ENCODE measurements at regions not wholly inside any gene's neighbourhood (a gene's known extent, or its start where the extent isn't known, plus 50 kb on each side); places are given as distances from the start of the nearest gene placed in this dataset.

- no peak overlapping the region for H2AFZ ChIP-seq (ENCODE audit: low read depth, low read length)
Observed at GRCh38 chr5:171524466-171524865, 105.0 kb downstream of the FGF18 start.

GRCh38 chr5:171525085-171525484 lies 105.6 kb downstream of the FGF18 start:
- H3F3A ChIP-seq (ENCODE audit: insufficient read depth, low read length, poor library complexity, severe bottlenecking): no peaks in the 10 kb centered on the region

More at GRCh38 chr5:171524466-171524865, 105.0 kb downstream of the FGF18 start:
- Histone ChIP-seq H3K27ac (ENCODE audit: low read length) (no peak overlapping the region), H3K4me3 (ENCODE audit: low read length) (no peak overlapping the region), H3K9me3 (ENCODE audit: low read length) (no peaks in the 10 kb centered on the region), H3F3A (ENCODE audit: insufficient read depth, low read length, poor library complexity, severe bottlenecking) (no peaks in the 10 kb centered on the region), H3K9me2 (ENCODE audit: insufficient read depth, low read length) (no peaks in the 10 kb centered on the region), H3K36me3 (ENCODE audit: insufficient read depth, low read length) (no peaks in the 10 kb centered on the region), H3K27me3 (ENCODE audit: insufficient read depth, low read depth, low read length) (no peaks in the 10 kb centered on the region), H4K20me1 (ENCODE audit: insufficient read depth) (no peaks in the 10 kb centered on the region), H3K79me2 (replicated peaks; ENCODE audit: insufficient read depth, low read length) (no peaks in the 10 kb centered on the region), H3K9ac (ENCODE audit: low read length) (no peak overlapping the region), H3K4me2 (ENCODE audit: low read length) (no peak overlapping the region)
- TF ChIP-seq MXI1 (conservative IDR thresholded peaks at IDR 0.05; ENCODE audit: poor library complexity, severe bottlenecking): no peak
- TF ChIP-seq EP300 (conservative IDR thresholded peaks at IDR 0.05; ENCODE audit: poor library complexity, severe bottlenecking): no peak
- TF ChIP-seq, protein P1, sequence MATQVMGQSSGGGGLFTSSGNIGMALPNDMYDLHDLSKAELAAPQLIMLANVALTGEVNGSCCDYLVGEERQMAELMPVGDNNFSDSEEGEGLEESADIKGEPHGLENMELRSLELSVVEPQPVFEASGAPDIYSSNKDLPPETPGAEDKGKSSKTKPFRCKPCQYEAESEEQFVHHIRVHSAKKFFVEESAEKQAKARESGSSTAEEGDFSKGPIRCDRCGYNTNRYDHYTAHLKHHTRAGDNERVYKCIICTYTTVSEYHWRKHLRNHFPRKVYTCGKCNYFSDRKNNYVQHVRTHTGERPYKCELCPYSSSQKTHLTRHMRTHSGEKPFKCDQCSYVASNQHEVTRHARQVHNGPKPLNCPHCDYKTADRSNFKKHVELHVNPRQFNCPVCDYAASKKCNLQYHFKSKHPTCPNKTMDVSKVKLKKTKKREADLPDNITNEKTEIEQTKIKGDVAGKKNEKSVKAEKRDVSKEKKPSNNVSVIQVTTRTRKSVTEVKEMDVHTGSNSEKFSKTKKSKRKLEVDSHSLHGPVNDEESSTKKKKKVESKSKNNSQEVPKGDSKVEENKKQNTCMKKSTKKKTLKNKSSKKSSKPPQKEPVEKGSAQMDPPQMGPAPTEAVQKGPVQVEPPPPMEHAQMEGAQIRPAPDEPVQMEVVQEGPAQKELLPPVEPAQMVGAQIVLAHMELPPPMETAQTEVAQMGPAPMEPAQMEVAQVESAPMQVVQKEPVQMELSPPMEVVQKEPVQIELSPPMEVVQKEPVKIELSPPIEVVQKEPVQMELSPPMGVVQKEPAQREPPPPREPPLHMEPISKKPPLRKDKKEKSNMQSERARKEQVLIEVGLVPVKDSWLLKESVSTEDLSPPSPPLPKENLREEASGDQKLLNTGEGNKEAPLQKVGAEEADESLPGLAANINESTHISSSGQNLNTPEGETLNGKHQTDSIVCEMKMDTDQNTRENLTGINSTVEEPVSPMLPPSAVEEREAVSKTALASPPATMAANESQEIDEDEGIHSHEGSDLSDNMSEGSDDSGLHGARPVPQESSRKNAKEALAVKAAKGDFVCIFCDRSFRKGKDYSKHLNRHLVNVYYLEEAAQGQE (IDR thresholded peaks at IDR 0.05; ENCODE audit: borderline replicate concordance): no peak
- no peak for TF ChIP-seq EZH2 (IDR thresholded peaks at IDR 0.05; ENCODE audit: borderline replicate concordance, insufficient read depth, low read length, poor library complexity, severe bottlenecking)
- TF ChIP-seq RAD21 (conservative IDR thresholded peaks at IDR 0.05): no peak
- TF ChIP-seq, protein P2, sequence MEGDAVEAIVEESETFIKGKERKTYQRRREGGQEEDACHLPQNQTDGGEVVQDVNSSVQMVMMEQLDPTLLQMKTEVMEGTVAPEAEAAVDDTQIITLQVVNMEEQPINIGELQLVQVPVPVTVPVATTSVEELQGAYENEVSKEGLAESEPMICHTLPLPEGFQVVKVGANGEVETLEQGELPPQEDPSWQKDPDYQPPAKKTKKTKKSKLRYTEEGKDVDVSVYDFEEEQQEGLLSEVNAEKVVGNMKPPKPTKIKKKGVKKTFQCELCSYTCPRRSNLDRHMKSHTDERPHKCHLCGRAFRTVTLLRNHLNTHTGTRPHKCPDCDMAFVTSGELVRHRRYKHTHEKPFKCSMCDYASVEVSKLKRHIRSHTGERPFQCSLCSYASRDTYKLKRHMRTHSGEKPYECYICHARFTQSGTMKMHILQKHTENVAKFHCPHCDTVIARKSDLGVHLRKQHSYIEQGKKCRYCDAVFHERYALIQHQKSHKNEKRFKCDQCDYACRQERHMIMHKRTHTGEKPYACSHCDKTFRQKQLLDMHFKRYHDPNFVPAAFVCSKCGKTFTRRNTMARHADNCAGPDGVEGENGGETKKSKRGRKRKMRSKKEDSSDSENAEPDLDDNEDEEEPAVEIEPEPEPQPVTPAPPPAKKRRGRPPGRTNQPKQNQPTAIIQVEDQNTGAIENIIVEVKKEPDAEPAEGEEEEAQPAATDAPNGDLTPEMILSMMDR (IDR thresholded peaks at IDR 0.05; ENCODE audit: poor library complexity, severe bottlenecking): no peak

More at GRCh38 chr5:171525085-171525484, 105.6 kb downstream of the FGF18 start:
- no peak overlapping the region for H3K4me3 ChIP-seq (ENCODE audit: low read length)
- H3K79me2 ChIP-seq (replicated peaks; ENCODE audit: insufficient read depth, low read length): no peaks in the 10 kb centered on the region
- H3K36me3 ChIP-seq (ENCODE audit: insufficient read depth, low read length): no peaks in the 10 kb centered on the region
- TF ChIP-seq POLR2AphosphoS5 (IDR thresholded peaks at IDR 0.05): no peak
- TF ChIP-seq EZH2 (IDR thresholded peaks at IDR 0.05; ENCODE audit: borderline replicate concordance, insufficient read depth, low read length, poor library complexity, severe bottlenecking): no peak
- no peak for TF ChIP-seq MXI1 (conservative IDR thresholded peaks at IDR 0.05; ENCODE audit: poor library complexity, severe bottlenecking)
- TF ChIP-seq, protein P2 (IDR thresholded peaks at IDR 0.05; ENCODE audit: poor library complexity, severe bottlenecking): no peak
- no peak for TF ChIP-seq TAF1 (IDR thresholded peaks at IDR 0.05; ENCODE audit: low read depth)
- TF ChIP-seq EP300 (conservative IDR thresholded peaks at IDR 0.05; ENCODE audit: poor library complexity, severe bottlenecking): no peak
- TF ChIP-seq SMC3 (conservative IDR thresholded peaks at IDR 0.05; ENCODE audit: poor library complexity): no peak
- TF ChIP-seq RAD21 (conservative IDR thresholded peaks at IDR 0.05): no peak
- H4K20me1 ChIP-seq (ENCODE audit: insufficient read depth): no peaks in the 10 kb centered on the region
- H3K27ac ChIP-seq (ENCODE audit: low read length): no peak overlapping the region
- H3K9me3 ChIP-seq (ENCODE audit: low read length): no peaks in the 10 kb centered on the region
- H3K4me2 ChIP-seq (ENCODE audit: low read length): no peak overlapping the region
- H2AFZ ChIP-seq (ENCODE audit: low read depth, low read length): no peak overlapping the region
- no peaks in the 10 kb centered on the region for H3K27me3 ChIP-seq (ENCODE audit: insufficient read depth, low read depth, low read length)
- H3K9ac ChIP-seq (ENCODE audit: low read length): no peak overlapping the region
- H3K9me2 ChIP-seq (ENCODE audit: insufficient read depth, low read length): no peaks in the 10 kb centered on the region

All from neural cell (in vitro differentiated cells).